ENCODE measurements at regions not wholly inside any gene's neighbourhood (a gene's known extent, or its start where the extent isn't known, plus 50 kb on each side); places are given as distances from the start of the nearest gene placed in this dataset.

- CTCF ChIA-PET = no interaction called here
- no peaks in the 10 kb centered on the region for H3K9me3 Mint-ChIP-seq (ENCODE audit: insufficient read depth)
- DNase-seq (no peak), ATAC-seq (ENCODE audit: low read depth) (no peak)
- H3K27ac Mint-ChIP-seq = no peak overlapping the region
- H3K27me3 Mint-ChIP-seq = peaks cover 33% of the 10 kb centered on the region
- Histone ChIP-seq H2AFZ (ENCODE audit: insufficient read depth, low read depth, low read length, poor library complexity, severe bottlenecking) (no peak overlapping the region), H3K4me2 (replicated peaks; ENCODE audit: low read depth, low read length, poor library complexity, severe bottlenecking) (no peak overlapping the region), H3K36me3 (replicated peaks in 1 of 2; ENCODE audit: control extremely low read depth in 1 of 2, control insufficient read depth in 1 of 2, extremely low read depth in 1 of 2, insufficient read depth in 2 of 2, low read length in 1 of 2) (no peaks in the 10 kb centered on the region), H3K9me3 (ENCODE audit: control extremely low read depth in 1 of 3, control insufficient read depth in 2 of 3, insufficient read depth in 1 of 3, low read length in 2 of 3) (no peaks in the 10 kb centered on the region), H3K27me3 (replicated peaks in 1 of 4; ENCODE audit: control extremely low read depth in 1 of 4, control insufficient read depth in 3 of 4, insufficient read depth in 4 of 4, low read length in 3 of 4) (peaks cover 0 to 15% (median 0%) of the 10 kb centered on the region in 4 experiments), H3K27ac (ENCODE audit: low read length in 2 of 2) (no peak overlapping the region), H3K4me3 (ENCODE audit: control extremely low read depth in 1 of 5, extremely low read depth in 1 of 5, insufficient read depth in 1 of 5, low read depth in 2 of 5, low read length in 4 of 5) (no peak overlapping the region), H3K9ac (ENCODE audit: low read length) (no peak overlapping the region), H3K79me2 (ENCODE audit: control insufficient read depth, insufficient read depth, low read length) (no peaks in the 10 kb centered on the region), H4K20me1 (ENCODE audit: control insufficient read depth, insufficient read depth, low read length, poor library complexity, severe bottlenecking) (no peaks in the 10 kb centered on the region), H3K4me1 (ENCODE audit: control insufficient read depth in 2 of 2, insufficient read depth in 2 of 2, low read length in 2 of 2) (no peaks in the 10 kb centered on the region)
- H3K4me1 Mint-ChIP-seq = no peaks in the 10 kb centered on the region
- WGBS (ENCODE audit: insufficient coverage) = 93% methylated on average over 2 of the region's 3 CpGs
- POLR2A ChIA-PET = no interaction called here
- TF ChIP-seq CTCF (IDR thresholded peaks at IDR 0.05) (no peak), EZH2 (IDR thresholded peaks at IDR 0.05; ENCODE audit: borderline replicate concordance, insufficient read depth, low read depth, low read length, poor library complexity, severe bottlenecking) (no peak)
- H3K4me3 Mint-ChIP-seq = no peak overlapping the region
- intact Hi-C loops (cut with micrococcal nuclease) = no loop called here
Observed at GRCh38 chr1:36691374-36691773, 208.7 kb upstream of the CSF3R start.

GRCh38 chr1:36689992-36690391 lies 207.3 kb upstream of the CSF3R start:
- 67% methylated on average over 1 of the region's 3 CpGs for WGBS (ENCODE audit: insufficient coverage)

More at GRCh38 chr1:36689992-36690391, 207.3 kb upstream of the CSF3R start:
- H3K27me3 Mint-ChIP-seq = peaks cover 32% of the 10 kb centered on the region
- no peak overlapping the region for H3K27ac ChIP-seq (ENCODE audit: low read length in 2 of 2)
- H3K27ac Mint-ChIP-seq = no peak overlapping the region
- H3K4me2 ChIP-seq (replicated peaks; ENCODE audit: low read depth, low read length, poor library complexity, severe bottlenecking) = no peak overlapping the region
- no peak overlapping the region for H3K9ac ChIP-seq (ENCODE audit: low read length)
- H3K9me3 Mint-ChIP-seq (ENCODE audit: insufficient read depth) = no peaks in the 10 kb centered on the region
- no peaks in the 10 kb centered on the region for H3K79me2 ChIP-seq (ENCODE audit: control insufficient read depth, insufficient read depth, low read length)
- no peaks in the 10 kb centered on the region for H4K20me1 ChIP-seq (ENCODE audit: control insufficient read depth, insufficient read depth, low read length, poor library complexity, severe bottlenecking)
- ATAC-seq (ENCODE audit: low read depth) (no peak), DNase-seq (no peak)
- H3K4me1 Mint-ChIP-seq = no peaks in the 10 kb centered on the region
- no peaks in the 10 kb centered on the region for H3K9me3 ChIP-seq (ENCODE audit: control extremely low read depth in 1 of 3, control insufficient read depth in 2 of 3, insufficient read depth in 1 of 3, low read length in 2 of 3)
- no peak overlapping the region for H2AFZ ChIP-seq (ENCODE audit: insufficient read depth, low read depth, low read length, poor library complexity, severe bottlenecking)
- peaks cover 0 to 15% (median 0%) of the 10 kb centered on the region in 4 experiments for H3K27me3 ChIP-seq (replicated peaks in 1 of 4; ENCODE audit: control extremely low read depth in 1 of 4, control insufficient read depth in 3 of 4, insufficient read depth in 4 of 4, low read length in 3 of 4)
- H3K4me3 Mint-ChIP-seq = no peak overlapping the region
- intact Hi-C loops (cut with micrococcal nuclease) = no loop called here
- CTCF ChIA-PET = no interaction called here
- POLR2A ChIA-PET = no interaction called here
- no peaks in the 10 kb centered on the region for H3K4me1 ChIP-seq (ENCODE audit: control insufficient read depth in 2 of 2, insufficient read depth in 2 of 2, low read length in 2 of 2)
- no peaks in the 10 kb centered on the region for H3K36me3 ChIP-seq (replicated peaks in 1 of 2; ENCODE audit: control extremely low read depth in 1 of 2, control insufficient read depth in 1 of 2, extremely low read depth in 1 of 2, insufficient read depth in 2 of 2, low read length in 1 of 2)
- TF ChIP-seq CTCF (IDR thresholded peaks at IDR 0.05) = no peak
- no peak for TF ChIP-seq EZH2 (IDR thresholded peaks at IDR 0.05; ENCODE audit: borderline replicate concordance, insufficient read depth, low read depth, low read length, poor library complexity, severe bottlenecking)
- H3K4me3 ChIP-seq (ENCODE audit: control extremely low read depth in 1 of 5, extremely low read depth in 1 of 5, insufficient read depth in 1 of 5, low read depth in 2 of 5, low read length in 4 of 5) = no peak overlapping the region

Data from B cell (primary cell).